ENCODE measurements at regions not wholly inside any gene's neighbourhood (a gene's known extent, or its start where the extent isn't known, plus 50 kb on each side); places are given as distances from the start of the nearest gene placed in this dataset.

- no peak overlapping the region for H3K23ac ChIP-seq (ENCODE audit: low read depth, low read length)
- no peak overlapping the region for H2BK120ac ChIP-seq (ENCODE audit: low read depth, low read length)
- H4K91ac ChIP-seq (ENCODE audit: insufficient read depth, low read depth, low read length) = no peak overlapping the region
- DNase-seq (no peak), ATAC-seq (ENCODE audit: low read depth) (no peak)
- no peak overlapping the region for H2BK15ac ChIP-seq (ENCODE audit: low read depth, low read length)
- no peak overlapping the region for H3K27ac ChIP-seq (ENCODE audit: insufficient read depth, low read length)
- no peak overlapping the region for H2AFZ ChIP-seq (replicated peaks; ENCODE audit: low read length, poor library complexity)
- H3K9me1 ChIP-seq (ENCODE audit: insufficient read depth, low read length) = no peaks in the 10 kb centered on the region
- no peaks in the 10 kb centered on the region for H3K79me1 ChIP-seq (ENCODE audit: low read depth in 1 of 2, low read length in 2 of 2)
- H4K5ac ChIP-seq (ENCODE audit: low read depth, low read length) = no peak overlapping the region
- no peak overlapping the region for H3K4ac ChIP-seq (ENCODE audit: low read depth, low read length)
- dilution Hi-C loops (cut with HindIII; ENCODE audit: low sequenced_read_pairs, unreplicated experiment) = no loop called here
- POLR2A ChIA-PET (ENCODE audit: unreplicated experiment) = no interaction called here
- H4K8ac ChIP-seq (ENCODE audit: low read depth in 2 of 2, low read length in 2 of 2) = no peak overlapping the region
- no peak overlapping the region for H2BK5ac ChIP-seq (ENCODE audit: low read depth, low read length, poor library complexity, severe bottlenecking)
- H3K56ac ChIP-seq (ENCODE audit: extremely low read depth, insufficient read depth, low read length) = no peak overlapping the region
- H2BK20ac ChIP-seq (ENCODE audit: low read depth, low read length) = no peak overlapping the region
- H3K27me3 ChIP-seq (ENCODE audit: control insufficient read depth, insufficient read depth, low read length) = no peaks in the 10 kb centered on the region
- TF ChIP-seq CTCF (conservative IDR thresholded peaks at IDR 0.05; ENCODE audit: low read depth, low read length) (no peak), RAD21 (IDR thresholded peaks at IDR 0.05; ENCODE audit: low read length) (no peak), NFE2L2 (IDR thresholded peaks at IDR 0.05; ENCODE audit: low read depth, low read length) (no peak), RCOR1 (IDR thresholded peaks at IDR 0.05; ENCODE audit: insufficient replicate concordance, low read length) (no peak), BHLHE40 (IDR thresholded peaks at IDR 0.05; ENCODE audit: low read depth, low read length) (no peak), RFX5 (IDR thresholded peaks at IDR 0.05; ENCODE audit: low read depth, low read length) (no peak), USF2 (IDR thresholded peaks at IDR 0.05; ENCODE audit: low read depth, low read length) (no peak), MXI1 (IDR thresholded peaks at IDR 0.05; ENCODE audit: borderline replicate concordance, low read depth, low read length) (no peak), MAZ (IDR thresholded peaks at IDR 0.05; ENCODE audit: borderline replicate concordance, low read depth, low read length) (no peak), MAFK (IDR thresholded peaks at IDR 0.05; ENCODE audit: low read depth, low read length) (no peak), CEBPB (IDR thresholded peaks at IDR 0.05; ENCODE audit: low read depth, low read length) (no peak), CHD1 (IDR thresholded peaks at IDR 0.05; ENCODE audit: low read depth, low read length) (no peak), POLR2A (IDR thresholded peaks at IDR 0.05; ENCODE audit: low read depth, low read length) (no peak), SMC3 (IDR thresholded peaks at IDR 0.05; ENCODE audit: low read depth, low read length) (no peak), ELK1 (IDR thresholded peaks at IDR 0.05; ENCODE audit: borderline replicate concordance, low read depth, low read length) (no peak)
- no peak overlapping the region for H2AK5ac ChIP-seq (ENCODE audit: low read depth, low read length)
- no peaks in the 10 kb centered on the region for H4K20me1 ChIP-seq (ENCODE audit: insufficient read depth, low read length)
- WGBS, 2 experiments (ENCODE audit: extremely low coverage in 2 of 2, insufficient read length in 1 of 2) = no CpG with 5 or more reads among the region's 2 CpGs
- H2AK9ac ChIP-seq (replicated peaks; ENCODE audit: low read depth, low read length, poor library complexity) = no peak overlapping the region
- intact Hi-C loops (cut with micrococcal nuclease) = no loop called here
- BruUV-seq (replicated peaks) = no TSS peak
- no peaks in the 10 kb centered on the region for H3K36me3 ChIP-seq (ENCODE audit: control insufficient read depth, insufficient read depth, low read length)
- no peak overlapping the region for H3K18ac ChIP-seq (ENCODE audit: low read depth, low read length)
- no peaks in the 10 kb centered on the region for H3K4me1 ChIP-seq (ENCODE audit: control insufficient read depth, insufficient read depth, low read length)
- H3K4me2 ChIP-seq (ENCODE audit: low read depth, low read length) = no peak overlapping the region
- no peak overlapping the region for H3K9ac ChIP-seq (ENCODE audit: low read depth, low read length)
- in situ Hi-C loops (cut with MboI; ENCODE audit: low sequenced_read_pairs) = no loop called here
- CTCF ChIA-PET = no interaction called here
- H3K4me3 ChIP-seq (ENCODE audit: insufficient read depth, low read depth, low read length) = no peak overlapping the region
- H3K14ac ChIP-seq (replicated peaks; ENCODE audit: low read depth, low read length) = no peak overlapping the region
- H3K9me3 ChIP-seq (ENCODE audit: control insufficient read depth, insufficient read depth, low read length) = no peaks in the 10 kb centered on the region
Measured at GRCh38 chr6:95208621-95209020, 368.7 kb upstream of the MANEA start.

Measured in IMR-90 (cell line).